DND-41 (cell line): ENCODE measurements at regions not wholly inside any gene's neighbourhood (a gene's known extent, or its start where the extent isn't known, plus 50 kb on each side); places are given as distances from the start of the nearest gene placed in this dataset.

Experiments
- EZH2 ChIP-seq: IDR thresholded peaks from 3 replicates; pipeline ENCODE4 v1.6.1; 2012; ENCODE audit warnings: borderline replicate concordance, low read depth, mild to moderate bottlenecking, moderate library complexity, low read length, inconsistent platforms; ENCODE audit not compliant: severe bottlenecking
- TF ChIP-seq, protein P1 (sequence below): IDR thresholded peaks from 2 replicates; pipeline ENCODE4 v1.5.1; 2012; ENCODE audit warnings: borderline replicate concordance, low read length, moderate library complexity, mild to moderate bottlenecking; ENCODE audit not compliant: poor library complexity, severe bottlenecking; ENCODE audit errors: extremely low read depth

DNA sequence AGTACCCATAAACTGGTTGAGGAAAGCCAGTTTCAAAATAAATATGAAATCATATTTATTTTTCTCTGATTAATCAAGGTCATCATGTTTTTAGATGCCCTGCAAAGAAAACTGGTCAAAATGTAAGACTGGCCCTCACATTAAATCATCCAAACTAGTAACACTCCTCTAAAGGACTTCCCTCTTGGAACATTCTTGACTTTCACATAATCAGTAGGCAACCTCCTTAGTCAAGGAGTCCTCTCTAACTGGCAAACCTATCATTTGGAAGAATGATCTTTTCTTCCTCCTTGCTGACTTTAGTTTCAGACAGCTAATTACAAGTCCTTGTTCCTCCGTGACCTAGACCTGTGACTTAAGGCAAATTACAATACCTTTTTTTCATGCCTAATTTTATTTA, 82.5 kb upstream of the DCBLD2 start:
- TF ChIP-seq, protein P1, sequence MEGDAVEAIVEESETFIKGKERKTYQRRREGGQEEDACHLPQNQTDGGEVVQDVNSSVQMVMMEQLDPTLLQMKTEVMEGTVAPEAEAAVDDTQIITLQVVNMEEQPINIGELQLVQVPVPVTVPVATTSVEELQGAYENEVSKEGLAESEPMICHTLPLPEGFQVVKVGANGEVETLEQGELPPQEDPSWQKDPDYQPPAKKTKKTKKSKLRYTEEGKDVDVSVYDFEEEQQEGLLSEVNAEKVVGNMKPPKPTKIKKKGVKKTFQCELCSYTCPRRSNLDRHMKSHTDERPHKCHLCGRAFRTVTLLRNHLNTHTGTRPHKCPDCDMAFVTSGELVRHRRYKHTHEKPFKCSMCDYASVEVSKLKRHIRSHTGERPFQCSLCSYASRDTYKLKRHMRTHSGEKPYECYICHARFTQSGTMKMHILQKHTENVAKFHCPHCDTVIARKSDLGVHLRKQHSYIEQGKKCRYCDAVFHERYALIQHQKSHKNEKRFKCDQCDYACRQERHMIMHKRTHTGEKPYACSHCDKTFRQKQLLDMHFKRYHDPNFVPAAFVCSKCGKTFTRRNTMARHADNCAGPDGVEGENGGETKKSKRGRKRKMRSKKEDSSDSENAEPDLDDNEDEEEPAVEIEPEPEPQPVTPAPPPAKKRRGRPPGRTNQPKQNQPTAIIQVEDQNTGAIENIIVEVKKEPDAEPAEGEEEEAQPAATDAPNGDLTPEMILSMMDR = no peak
- no peak for TF ChIP-seq EZH2
